ENCODE measurements at regions not wholly inside any gene's neighbourhood (a gene's known extent, or its start where the extent isn't known, plus 50 kb on each side); places are given as distances from the start of the nearest gene placed in this dataset.

- peaks cover 24% of the 10 kb centered on the region for H3K9me3 ChIP-seq (ENCODE audit: control insufficient read depth, low read length)
- peaks cover 23% of the 10 kb centered on the region for H3K27me3 Mint-ChIP-seq (ENCODE audit: insufficient read depth)
- WGBS, 2 experiments (ENCODE audit: insufficient coverage in 1 of 2, insufficient read length in 1 of 2) = 56% methylated on average over 2 of the region's 2 CpGs; no CpG with 5 or more reads in 1 of the 2 experiments
Measured at GRCh38 chr1:57696043-57696442, 272.2 kb upstream of the DAB1 start.

GRCh38 chr1:57686306-57686705, 262.4 kb upstream of the DAB1 start:
- no peaks in the 10 kb centered on the region for H3K36me3 ChIP-seq (ENCODE audit: control insufficient read depth, insufficient read depth, low read length)
- H3K27ac Mint-ChIP-seq = no peak overlapping the region
- H3K4me3 Mint-ChIP-seq = no peak overlapping the region
- H3K27me3 Mint-ChIP-seq (ENCODE audit: insufficient read depth) = peaks cover 27% of the 10 kb centered on the region
- H3K4me1 Mint-ChIP-seq = peaks cover 4% of the 10 kb centered on the region
- peaks cover 9% of the 10 kb centered on the region for H3K9me3 ChIP-seq (ENCODE audit: control insufficient read depth, low read length)
- WGBS, 2 experiments (ENCODE audit: insufficient coverage in 1 of 2, insufficient read length in 1 of 2) = 94 to 100% methylated on average over 2 to 3 of the region's 3 CpGs
- H3K27me3 ChIP-seq (ENCODE audit: control insufficient read depth, insufficient read depth, low read length, poor library complexity, severe bottlenecking) = no peaks in the 10 kb centered on the region
- no peak overlapping the region for H3K4me3 ChIP-seq (ENCODE audit: low read length)
- no peak overlapping the region for H3K9ac ChIP-seq (ENCODE audit: extremely low read depth, low read length, poor library complexity, severe bottlenecking)
- H3K9me3 Mint-ChIP-seq = peaks cover 33% of the 10 kb centered on the region
- no peaks in the 10 kb centered on the region for H3K36me3 Mint-ChIP-seq (ENCODE audit: low read depth)
- H3K27ac ChIP-seq (ENCODE audit: low read depth, low read length) = no peak overlapping the region
- no peak for TF ChIP-seq CTCF (conservative IDR thresholded peaks at IDR 0.05)
- H3K4me1 ChIP-seq (ENCODE audit: control insufficient read depth, insufficient read depth, low read length) = no peaks in the 10 kb centered on the region
- no peak for DNase-seq

More at GRCh38 chr1:57696043-57696442, 272.2 kb upstream of the DAB1 start:
- peaks cover 12% of the 10 kb centered on the region for H3K4me1 ChIP-seq (ENCODE audit: control insufficient read depth, insufficient read depth, low read length)
- Mint-ChIP-seq H3K27ac (no peak overlapping the region), H3K4me3 (no peak overlapping the region), H3K4me1 (peaks cover 21% of the 10 kb centered on the region), H3K36me3 (ENCODE audit: low read depth) (no peaks in the 10 kb centered on the region), H3K9me3 (peaks cover 32% of the 10 kb centered on the region)
- TF ChIP-seq CTCF (conservative IDR thresholded peaks at IDR 0.05) = no peak
- no peaks in the 10 kb centered on the region for H3K27me3 ChIP-seq (ENCODE audit: control insufficient read depth, insufficient read depth, low read length, poor library complexity, severe bottlenecking)
- no peak for DNase-seq
- H3K36me3 ChIP-seq (ENCODE audit: control insufficient read depth, insufficient read depth, low read length) = no peaks in the 10 kb centered on the region
- no peak overlapping the region for H3K9ac ChIP-seq (ENCODE audit: extremely low read depth, low read length, poor library complexity, severe bottlenecking)
- peak overlapping the region; percentile 36 for H3K4me3 ChIP-seq (ENCODE audit: low read length)
- H3K27ac ChIP-seq (ENCODE audit: low read depth, low read length) = no peak overlapping the region

- no peaks in the 10 kb centered on the region for H3K36me3 Mint-ChIP-seq (ENCODE audit: low read depth)
- peak; percentile 81 for DNase-seq
- H3K27me3 ChIP-seq (ENCODE audit: control insufficient read depth, insufficient read depth, low read length, poor library complexity, severe bottlenecking) = no peaks in the 10 kb centered on the region
- no peak overlapping the region for H3K27ac Mint-ChIP-seq
- TF ChIP-seq CTCF (conservative IDR thresholded peaks at IDR 0.05) = peak; percentile 62
- H3K36me3 ChIP-seq (ENCODE audit: control insufficient read depth, insufficient read depth, low read length) = no peaks in the 10 kb centered on the region
- WGBS, 2 experiments (ENCODE audit: insufficient coverage in 1 of 2, insufficient read length in 1 of 2) = 70 to 87% methylated on average over 3 to 7 of the region's 7 CpGs
- no peaks in the 10 kb centered on the region for H3K9me3 ChIP-seq (ENCODE audit: control insufficient read depth, low read length)
- peaks cover 39% of the 10 kb centered on the region for H3K27me3 Mint-ChIP-seq (ENCODE audit: insufficient read depth)
- peaks cover 15% of the 10 kb centered on the region for H3K9me3 Mint-ChIP-seq
- H3K4me3 Mint-ChIP-seq = no peak overlapping the region
- H3K4me1 ChIP-seq (ENCODE audit: control insufficient read depth, insufficient read depth, low read length) = peaks cover 4% of the 10 kb centered on the region
- no peak overlapping the region for H3K9ac ChIP-seq (ENCODE audit: extremely low read depth, low read length, poor library complexity, severe bottlenecking)
- no peak overlapping the region for H3K4me3 ChIP-seq (ENCODE audit: low read length)
- peaks cover 10% of the 10 kb centered on the region for H3K4me1 Mint-ChIP-seq
- H3K27ac ChIP-seq (ENCODE audit: low read depth, low read length) = no peak overlapping the region
Measured at GRCh38 chr1:57683037-57683942, 259.4 kb upstream of the DAB1 start.
